ENCODE measurements at regions not wholly inside any gene's neighbourhood (a gene's known extent, or its start where the extent isn't known, plus 50 kb on each side); places are given as distances from the start of the nearest gene placed in this dataset.

DNA sequence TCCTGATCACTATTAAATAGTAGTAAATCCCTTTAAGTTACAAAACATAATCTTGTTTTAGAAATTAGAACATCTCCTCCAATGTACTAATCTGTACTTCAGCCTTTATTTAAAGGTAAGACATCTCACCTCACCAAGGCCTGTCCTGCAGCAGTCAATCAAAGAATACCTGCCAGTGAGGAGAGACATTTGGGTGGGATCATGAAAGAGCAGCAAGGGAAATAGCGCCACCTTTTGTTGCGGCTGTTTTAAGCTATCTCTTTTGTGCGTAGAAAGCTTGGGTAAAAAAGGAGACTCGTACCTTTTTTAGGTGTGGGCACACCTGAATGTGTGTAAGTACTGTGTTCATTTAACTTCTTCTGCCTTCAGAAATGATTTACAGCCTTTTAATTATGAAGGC, 117.8 kb upstream of the TMTC1 start:
- H3K4ac ChIP-seq (ENCODE audit: low read depth in 1 of 2, low read length in 2 of 2) = no peak overlapping the region
- H3K14ac ChIP-seq (ENCODE audit: low read length in 2 of 2) = no peak overlapping the region
- H2BK12ac ChIP-seq (ENCODE audit: low read length in 2 of 2) = no peak overlapping the region
- H3K23ac ChIP-seq (ENCODE audit: low read length in 2 of 2) = no peak overlapping the region
- H3K18ac ChIP-seq (ENCODE audit: low read depth in 1 of 2, low read length in 2 of 2) = no peak overlapping the region
- H3K27me3 ChIP-seq (ENCODE audit: control insufficient read depth in 1 of 2, insufficient read depth in 1 of 2, low read length in 2 of 2) = no peaks in the 10 kb centered on the region
- H4K91ac ChIP-seq (ENCODE audit: low read length) = no peak overlapping the region
- H3K79me1 ChIP-seq (replicated peaks; ENCODE audit: low read length, poor library complexity, severe bottlenecking) = no peaks in the 10 kb centered on the region
- H3K36me3 ChIP-seq (ENCODE audit: control insufficient read depth in 1 of 2, insufficient read depth in 2 of 2, low read depth in 1 of 2, low read length in 2 of 2) = no peaks in the 10 kb centered on the region
- no peak overlapping the region for H2BK15ac ChIP-seq (ENCODE audit: low read depth, poor library complexity, severe bottlenecking)
- no peak for DNase-seq
- no peak overlapping the region for H4K8ac ChIP-seq (ENCODE audit: low read length)
- no peaks in the 10 kb centered on the region for H3K9me3 ChIP-seq (ENCODE audit: control insufficient read depth, low read length)
- H3K4me2 ChIP-seq (ENCODE audit: low read length, poor library complexity, severe bottlenecking) = no peak overlapping the region
- H3K27ac ChIP-seq (ENCODE audit: low read length, poor library complexity, severe bottlenecking) = no peak overlapping the region
- H3K4me1 ChIP-seq (ENCODE audit: control insufficient read depth, insufficient read depth, low read depth, low read length) = no peaks in the 10 kb centered on the region
- no peak overlapping the region for H2AFZ ChIP-seq (ENCODE audit: low read depth, low read length)
- no peak overlapping the region for H2BK5ac ChIP-seq (ENCODE audit: low read depth, low read length, poor library complexity, severe bottlenecking)
- H3K9ac ChIP-seq (ENCODE audit: low read length) = no peak overlapping the region
- 92% methylated on average over 3 of the region's 4 CpGs for WGBS
- no peak overlapping the region for H2AK5ac ChIP-seq (ENCODE audit: low read length, severe bottlenecking)
- no peak overlapping the region for H3K4me3 ChIP-seq (ENCODE audit: insufficient read depth in 1 of 2, low read depth in 1 of 2, low read length in 2 of 2)
- H2BK120ac ChIP-seq (ENCODE audit: low read depth, low read length) = no peak overlapping the region

DNA sequence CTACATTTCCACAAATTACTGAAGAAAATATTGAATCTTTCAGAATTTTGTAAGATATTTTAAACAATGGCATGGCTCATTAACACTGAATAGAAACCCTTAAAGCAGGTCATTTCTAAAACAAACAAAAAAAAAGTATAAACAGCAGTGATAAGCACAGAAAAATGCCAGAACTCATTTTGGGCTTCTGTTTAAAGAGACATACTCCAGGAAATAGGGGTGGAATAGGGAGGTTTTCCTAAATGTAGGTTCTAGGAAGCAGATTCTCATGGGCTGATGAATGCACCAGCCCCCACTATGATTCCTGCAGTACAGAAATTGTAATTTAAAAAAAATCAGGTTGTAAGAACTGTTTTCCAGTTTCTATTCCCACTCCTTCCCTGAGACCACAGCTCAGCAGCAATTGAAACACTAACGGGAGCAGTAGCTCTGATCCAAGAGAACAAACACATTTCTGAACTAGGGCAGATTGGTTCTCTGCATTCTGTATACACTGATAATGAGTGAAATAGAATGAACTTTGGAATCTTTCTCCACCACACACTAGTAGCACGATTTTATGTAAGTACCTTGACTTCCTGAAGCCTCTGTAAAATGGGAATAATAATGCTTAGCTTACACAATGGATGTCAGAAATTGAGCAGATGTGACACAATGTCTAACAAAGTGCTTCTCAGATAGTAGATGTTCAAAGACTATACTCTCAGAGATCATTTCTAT, 115.6 kb upstream of the TMTC1 start:
- Histone ChIP-seq H2AK5ac (ENCODE audit: low read length, severe bottlenecking) (no peak overlapping the region), H3K4me1 (ENCODE audit: control insufficient read depth, insufficient read depth, low read depth, low read length) (no peaks in the 10 kb centered on the region), H3K4me3 (ENCODE audit: insufficient read depth in 1 of 2, low read depth in 1 of 2, low read length in 2 of 2) (no peak overlapping the region), H3K36me3 (ENCODE audit: control insufficient read depth in 1 of 2, insufficient read depth in 2 of 2, low read depth in 1 of 2, low read length in 2 of 2) (no peaks in the 10 kb centered on the region), H3K9me3 (ENCODE audit: control insufficient read depth, low read length) (no peaks in the 10 kb centered on the region), H4K8ac (ENCODE audit: low read length) (no peak overlapping the region), H3K4ac (ENCODE audit: low read depth in 1 of 2, low read length in 2 of 2) (no peak overlapping the region), H3K14ac (ENCODE audit: low read length in 2 of 2) (no peak overlapping the region), H2BK120ac (ENCODE audit: low read depth, low read length) (no peak overlapping the region), H4K91ac (ENCODE audit: low read length) (no peak overlapping the region), H3K79me1 (replicated peaks; ENCODE audit: low read length, poor library complexity, severe bottlenecking) (no peaks in the 10 kb centered on the region), H2BK15ac (ENCODE audit: low read depth, poor library complexity, severe bottlenecking) (no peak overlapping the region), H2AFZ (ENCODE audit: low read depth, low read length) (no peak overlapping the region), H3K27ac (ENCODE audit: low read length, poor library complexity, severe bottlenecking) (no peak overlapping the region), H3K4me2 (ENCODE audit: low read length, poor library complexity, severe bottlenecking) (no peak overlapping the region), H3K27me3 (ENCODE audit: control insufficient read depth in 1 of 2, insufficient read depth in 1 of 2, low read length in 2 of 2) (no peaks in the 10 kb centered on the region), H3K18ac (ENCODE audit: low read depth in 1 of 2, low read length in 2 of 2) (no peak overlapping the region), H2BK5ac (ENCODE audit: low read depth, low read length, poor library complexity, severe bottlenecking) (no peak overlapping the region), H3K9ac (ENCODE audit: low read length) (no peak overlapping the region), H2BK12ac (ENCODE audit: low read length in 2 of 2) (no peak overlapping the region), H3K23ac (ENCODE audit: low read length in 2 of 2) (no peak overlapping the region)
- no peak for DNase-seq
- no CpG with 5 or more reads among the region's 2 CpGs for WGBS

DNA sequence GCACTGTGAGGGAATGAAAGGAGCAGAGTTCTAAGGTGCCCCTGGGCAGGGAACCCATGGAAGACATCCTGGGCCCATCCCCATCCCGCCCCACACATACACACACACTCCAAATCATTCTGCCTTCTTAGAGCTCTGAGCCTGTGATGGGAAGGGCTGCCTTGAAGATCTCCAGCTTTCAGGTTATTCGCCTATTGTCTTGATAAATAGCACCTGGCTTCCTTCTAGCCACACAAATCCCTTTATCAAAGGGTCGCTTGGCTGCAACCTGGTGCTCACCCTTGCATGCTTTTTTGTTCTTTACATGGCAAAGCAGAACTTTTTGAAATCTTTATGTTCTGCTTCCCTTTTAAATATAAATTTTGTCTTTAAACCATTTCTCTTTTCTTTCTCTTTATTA, 112.2 kb upstream of the TMTC1 start:
- Histone ChIP-seq H3K4ac (ENCODE audit: low read depth in 1 of 2, low read length in 2 of 2) (no peak overlapping the region), H2BK12ac (ENCODE audit: low read length in 2 of 2) (no peak overlapping the region), H3K36me3 (ENCODE audit: control insufficient read depth in 1 of 2, insufficient read depth in 2 of 2, low read depth in 1 of 2, low read length in 2 of 2) (no peaks in the 10 kb centered on the region), H4K8ac (ENCODE audit: low read length) (no peak overlapping the region), H3K79me1 (replicated peaks; ENCODE audit: low read length, poor library complexity, severe bottlenecking) (no peaks in the 10 kb centered on the region), H3K27ac (ENCODE audit: low read length, poor library complexity, severe bottlenecking) (no peak overlapping the region), H3K18ac (ENCODE audit: low read depth in 1 of 2, low read length in 2 of 2) (no peak overlapping the region), H2BK5ac (ENCODE audit: low read depth, low read length, poor library complexity, severe bottlenecking) (no peak overlapping the region), H3K4me3 (ENCODE audit: insufficient read depth in 1 of 2, low read depth in 1 of 2, low read length in 2 of 2) (no peak overlapping the region), H3K4me1 (ENCODE audit: control insufficient read depth, insufficient read depth, low read depth, low read length) (no peaks in the 10 kb centered on the region), H2AFZ (ENCODE audit: low read depth, low read length) (no peak overlapping the region), H2BK120ac (ENCODE audit: low read depth, low read length) (no peak overlapping the region), H4K91ac (ENCODE audit: low read length) (no peak overlapping the region), H3K9me3 (ENCODE audit: control insufficient read depth, low read length) (no peaks in the 10 kb centered on the region), H3K9ac (ENCODE audit: low read length) (no peak overlapping the region), H2BK15ac (ENCODE audit: low read depth, poor library complexity, severe bottlenecking) (no peak overlapping the region), H2AK5ac (ENCODE audit: low read length, severe bottlenecking) (no peak overlapping the region), H3K14ac (ENCODE audit: low read length in 2 of 2) (no peak overlapping the region), H3K23ac (ENCODE audit: low read length in 2 of 2) (no peak overlapping the region), H3K4me2 (ENCODE audit: low read length, poor library complexity, severe bottlenecking) (no peak overlapping the region), H3K27me3 (ENCODE audit: control insufficient read depth in 1 of 2, insufficient read depth in 1 of 2, low read length in 2 of 2) (no peaks in the 10 kb centered on the region)
- no peak for DNase-seq
- WGBS = 95% methylated on average over 3 of the region's 3 CpGs

DNA sequence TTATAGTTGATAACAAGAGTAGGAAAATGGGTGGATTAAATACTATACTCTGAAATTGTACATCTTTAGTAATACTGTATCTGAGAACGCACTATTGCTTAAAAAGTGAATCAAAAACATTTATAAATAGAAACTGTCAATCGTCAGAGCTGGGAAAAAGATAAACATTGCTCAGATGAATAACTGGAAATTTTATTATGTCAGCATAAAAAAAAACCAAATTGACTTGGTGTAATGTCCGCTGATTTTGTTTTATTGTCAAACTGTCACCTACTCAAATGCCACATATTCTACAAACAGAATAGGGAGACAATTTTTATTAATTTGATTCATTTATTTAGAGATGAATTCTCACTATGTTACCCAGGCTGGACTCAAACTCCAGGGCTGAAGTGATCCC, 109.3 kb upstream of the TMTC1 start:
- Histone ChIP-seq H3K4me3 (ENCODE audit: insufficient read depth in 1 of 2, low read depth in 1 of 2, low read length in 2 of 2) (no peak overlapping the region), H3K9me3 (ENCODE audit: control insufficient read depth, low read length) (no peaks in the 10 kb centered on the region), H4K8ac (ENCODE audit: low read length) (no peak overlapping the region), H2BK15ac (ENCODE audit: low read depth, poor library complexity, severe bottlenecking) (no peak overlapping the region), H3K36me3 (ENCODE audit: control insufficient read depth in 1 of 2, insufficient read depth in 2 of 2, low read depth in 1 of 2, low read length in 2 of 2) (no peaks in the 10 kb centered on the region), H4K91ac (ENCODE audit: low read length) (no peak overlapping the region), H2BK120ac (ENCODE audit: low read depth, low read length) (no peak overlapping the region), H3K27me3 (ENCODE audit: control insufficient read depth in 1 of 2, insufficient read depth in 1 of 2, low read length in 2 of 2) (no peaks in the 10 kb centered on the region), H3K79me1 (replicated peaks; ENCODE audit: low read length, poor library complexity, severe bottlenecking) (no peaks in the 10 kb centered on the region), H2BK5ac (ENCODE audit: low read depth, low read length, poor library complexity, severe bottlenecking) (no peak overlapping the region), H3K18ac (ENCODE audit: low read depth in 1 of 2, low read length in 2 of 2) (no peak overlapping the region), H2AK5ac (ENCODE audit: low read length, severe bottlenecking) (no peak overlapping the region), H2AFZ (ENCODE audit: low read depth, low read length) (no peak overlapping the region), H3K27ac (ENCODE audit: low read length, poor library complexity, severe bottlenecking) (no peak overlapping the region), H3K4me2 (ENCODE audit: low read length, poor library complexity, severe bottlenecking) (no peak overlapping the region), H3K4me1 (ENCODE audit: control insufficient read depth, insufficient read depth, low read depth, low read length) (no peaks in the 10 kb centered on the region), H2BK12ac (ENCODE audit: low read length in 2 of 2) (no peak overlapping the region), H3K14ac (ENCODE audit: low read length in 2 of 2) (no peak overlapping the region), H3K4ac (ENCODE audit: low read depth in 1 of 2, low read length in 2 of 2) (no peak overlapping the region), H3K9ac (ENCODE audit: low read length) (no peak overlapping the region), H3K23ac (ENCODE audit: low read length in 2 of 2) (no peak overlapping the region)
- DNase-seq = no peak
- WGBS = 100% methylated on average over 1 of the region's 3 CpGs

Data from mesenchymal stem cell (in vitro differentiated cells and primary cell).